HG03103 (cell line): ENCODE measurements at regions not wholly inside any gene's neighbourhood (a gene's known extent, or its start where the extent isn't known, plus 50 kb on each side); places are given as distances from the start of the nearest gene placed in this dataset.
"Not testable (repeated sequence)": the region's sequence is repeated elsewhere in the genome, so short reads cannot be mapped to it uniquely, and the experiment has no call there.

Experiments used
- ATAC-seq: cut with Tn5 transposase; IDR thresholded peaks from one replicate; pipeline ENCODE4 v1.9.1; 2021; ENCODE audit warnings: low read depth; ENCODE audit not compliant: unreplicated experiment

DNA sequence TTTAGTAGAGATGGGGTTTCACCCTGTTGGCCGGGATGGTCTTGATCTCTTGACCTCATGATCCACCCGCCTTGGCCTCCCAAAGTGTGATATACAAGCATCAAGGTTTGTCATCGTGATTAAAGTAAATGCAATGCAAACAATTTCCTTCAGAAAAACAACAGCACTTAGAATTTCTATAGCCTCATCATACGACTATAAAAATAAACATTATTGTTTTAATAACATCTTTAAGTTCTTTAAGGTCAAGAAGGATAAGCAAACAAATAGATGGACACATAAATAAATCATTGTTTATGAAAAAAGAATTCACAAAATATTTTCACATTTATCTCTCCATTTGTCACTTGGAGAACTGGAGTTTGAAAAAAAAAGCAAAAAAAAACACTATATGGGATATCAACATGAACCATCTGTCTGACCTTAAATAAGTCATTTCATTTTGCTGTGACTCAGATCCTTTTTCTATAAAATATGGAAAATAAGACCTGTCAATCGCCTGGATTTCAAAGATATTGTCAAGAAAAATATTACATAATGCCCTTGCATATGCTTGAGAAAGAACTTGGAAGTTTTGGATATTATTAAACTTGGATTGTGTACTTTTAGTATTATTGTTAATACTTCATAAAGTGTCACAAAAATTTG is 642.0 kb upstream of the KCNMB2 start:
- no peak for ATAC-seq

DNA sequence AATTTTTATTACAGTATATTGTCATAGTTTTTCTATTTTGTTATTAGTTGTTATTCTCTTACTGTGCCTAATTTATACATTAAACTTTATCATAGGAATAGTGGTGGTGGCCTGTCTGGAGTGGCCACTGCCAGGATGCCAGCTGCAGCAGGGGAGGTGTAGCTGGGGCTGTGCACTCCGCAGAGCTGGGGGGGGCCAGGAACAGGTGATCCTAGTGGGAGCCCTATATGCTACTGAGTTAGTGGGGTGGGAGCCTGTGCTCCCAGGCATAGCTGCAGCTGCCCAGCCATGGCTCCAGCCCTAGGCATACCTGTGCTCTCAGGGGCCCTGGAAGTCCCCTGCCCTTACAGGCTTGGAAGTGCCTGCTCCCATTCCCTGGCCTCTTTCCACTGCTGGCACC is 638.1 kb upstream of the KCNMB2 start:
- no peak for ATAC-seq

DNA sequence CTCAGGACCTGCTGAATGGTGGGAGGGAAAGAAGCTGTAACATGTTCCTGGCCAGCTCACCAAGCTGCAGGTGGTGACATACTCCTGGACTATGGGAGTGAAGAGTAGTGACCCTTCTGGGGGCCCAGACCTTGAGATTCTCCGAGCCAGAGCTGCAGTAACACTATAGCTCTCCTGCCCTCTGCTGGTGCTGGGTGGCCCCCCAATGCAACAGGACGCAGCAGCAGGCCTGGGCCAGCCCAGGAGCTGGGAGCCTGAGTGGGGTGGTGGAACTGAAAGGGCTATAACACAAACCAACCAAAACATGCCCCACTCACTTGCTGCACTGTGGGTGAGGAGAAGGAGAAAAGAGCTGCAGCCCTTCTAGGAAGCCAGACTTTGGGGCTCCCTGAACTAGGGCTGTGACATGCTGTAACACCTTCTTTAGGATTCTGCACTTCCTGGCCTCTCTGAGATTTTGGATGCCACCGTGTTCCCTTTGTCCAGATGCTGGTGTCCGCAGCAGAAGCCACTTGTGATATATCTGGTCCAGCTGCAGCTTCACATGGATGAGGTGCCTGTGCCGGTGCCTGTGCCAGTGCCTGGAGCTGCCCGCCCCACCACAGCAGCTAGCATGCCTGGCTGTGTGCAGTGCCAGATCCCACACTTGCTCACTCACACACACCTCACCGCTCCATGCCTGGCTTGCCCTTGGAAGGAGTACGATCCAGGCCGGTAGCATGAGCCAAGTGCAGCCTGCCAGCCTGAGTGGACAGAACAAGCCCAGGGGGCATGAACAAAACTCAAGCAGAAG is 636.8 kb upstream of the KCNMB2 start:
- no peak for ATAC-seq

DNA sequence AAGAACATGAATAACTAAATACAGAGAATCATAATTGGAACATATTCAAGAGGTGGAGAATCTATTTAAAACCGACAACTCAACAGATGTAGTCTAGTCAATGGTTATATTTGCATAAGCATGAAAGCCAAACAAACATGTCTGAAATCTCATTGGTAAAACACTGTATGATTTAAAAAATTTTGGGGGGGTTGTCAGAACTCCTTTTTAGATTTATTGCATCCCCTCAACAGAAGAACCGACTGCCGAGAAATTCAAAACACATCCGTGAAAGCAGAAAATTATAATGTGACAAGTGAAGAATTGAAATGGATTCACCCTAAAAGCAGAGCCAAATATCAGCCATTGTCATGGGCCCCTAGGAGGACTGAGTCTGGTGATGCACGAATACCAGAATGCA is 633.4 kb upstream of the KCNMB2 start:
- ATAC-seq: no peak

DNA sequence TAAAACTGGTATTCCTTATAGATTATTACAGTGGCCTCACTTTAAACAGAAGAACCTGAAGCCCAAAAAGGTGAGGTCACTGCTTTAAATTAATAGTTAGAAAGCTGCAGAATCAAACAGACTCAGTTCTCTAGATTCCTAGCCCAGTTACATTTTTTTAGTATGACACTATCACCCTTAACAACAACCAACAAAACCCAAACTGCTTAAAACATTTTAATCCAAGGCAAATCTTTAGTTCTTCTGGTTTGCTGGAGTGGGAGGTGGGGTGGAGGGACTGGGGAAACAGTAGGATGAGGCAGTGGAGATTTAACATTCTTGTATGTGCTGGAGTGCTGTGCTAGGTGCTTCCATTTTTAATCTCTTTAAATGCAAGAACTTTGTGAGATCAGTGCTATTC is 631.6 kb upstream of the KCNMB2 start:
- no peak for ATAC-seq

DNA sequence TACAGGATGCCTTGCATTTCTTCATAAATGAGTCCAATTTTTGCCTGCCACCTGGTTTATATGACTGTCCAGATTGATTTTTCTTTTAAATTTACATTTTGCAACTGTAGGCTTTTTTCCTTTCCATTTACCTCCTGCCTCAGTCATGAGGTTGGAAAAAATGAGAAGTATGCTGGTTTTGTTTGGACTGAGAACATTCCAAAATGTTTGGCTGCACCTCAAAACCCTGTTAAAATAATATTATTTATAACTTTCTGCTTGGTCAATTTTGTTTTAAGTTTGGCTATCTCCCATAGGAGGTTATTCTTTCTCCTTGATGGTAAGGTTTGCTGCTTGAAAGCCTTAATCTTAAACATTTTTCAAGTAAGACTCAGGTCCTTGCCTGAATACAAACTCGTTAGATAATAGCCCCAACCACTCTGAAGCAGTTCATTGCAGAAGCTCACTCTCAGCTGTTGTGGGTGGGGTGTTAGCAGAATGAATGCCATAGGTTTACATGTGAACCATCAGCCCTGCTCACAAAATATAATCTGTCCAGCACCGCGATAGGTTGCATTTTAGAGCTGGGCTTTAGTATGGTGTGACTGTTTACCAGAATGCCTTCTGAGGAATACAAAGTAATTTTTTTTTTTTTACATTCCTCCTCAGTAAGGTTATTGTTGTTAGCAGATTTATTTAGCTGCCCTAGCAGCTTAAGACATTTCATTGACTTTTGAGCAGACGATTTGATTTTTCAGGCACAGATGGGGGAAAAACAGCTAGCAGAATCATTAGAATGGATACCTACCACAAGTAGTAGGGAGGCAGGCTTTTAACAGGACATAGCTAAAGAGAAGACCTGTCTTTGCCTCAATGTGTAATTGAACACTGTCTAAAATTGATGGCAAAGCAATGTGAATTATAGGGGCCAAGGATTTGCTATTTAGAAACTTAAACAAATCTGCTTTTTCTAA is 630.8 kb upstream of the KCNMB2 start:
- no peak for ATAC-seq

DNA sequence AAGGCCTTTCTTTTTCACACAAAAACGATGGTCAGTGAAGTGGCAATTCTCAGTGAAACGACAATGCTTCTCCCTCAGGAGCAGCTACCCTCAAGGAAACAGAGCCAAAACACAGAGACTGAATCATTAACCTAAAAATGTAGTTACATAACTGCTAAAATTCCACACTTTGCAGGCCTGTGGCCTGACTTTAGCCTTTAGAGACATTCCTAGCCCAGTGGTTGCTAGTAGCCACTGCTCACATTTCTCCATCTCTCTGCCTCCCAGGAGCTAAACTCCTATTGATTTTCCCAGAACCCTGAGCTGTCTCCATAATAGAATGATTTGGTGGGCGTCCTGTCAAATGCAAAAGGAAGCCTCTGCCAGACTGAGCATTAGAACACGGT is 630.1 kb upstream of the KCNMB2 start:
- no peak for ATAC-seq

DNA sequence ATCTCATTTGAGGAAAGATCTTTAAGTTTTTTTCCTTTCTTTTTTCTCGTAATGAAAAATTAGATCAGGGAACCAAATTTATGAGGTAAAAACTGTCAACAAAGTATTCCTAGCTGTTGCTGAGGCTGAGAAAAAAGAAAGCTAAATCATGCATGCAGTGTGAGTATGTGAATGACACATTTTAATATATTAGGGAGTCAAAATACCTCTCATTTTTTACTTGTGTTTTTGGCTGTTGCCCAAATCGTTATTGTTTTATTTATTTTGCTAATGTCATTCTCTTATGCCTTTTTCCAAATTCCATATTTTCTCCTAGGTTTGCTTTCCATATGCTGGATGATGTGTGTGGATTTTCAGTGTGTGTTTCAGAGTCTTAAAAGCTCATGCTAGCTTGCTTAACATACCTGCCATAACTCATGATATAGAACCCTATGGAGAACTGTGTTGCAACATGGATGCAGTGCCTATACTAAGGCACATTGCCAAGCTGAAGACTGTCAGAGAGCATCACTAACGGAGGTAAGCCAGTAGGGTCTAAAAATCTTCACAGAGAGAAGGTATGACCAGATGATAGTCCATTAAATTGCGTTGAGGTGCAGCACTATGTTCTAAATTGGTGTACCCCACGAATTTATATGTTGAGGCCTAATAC is 629.5 kb upstream of the KCNMB2 start:
- no peak for ATAC-seq

DNA sequence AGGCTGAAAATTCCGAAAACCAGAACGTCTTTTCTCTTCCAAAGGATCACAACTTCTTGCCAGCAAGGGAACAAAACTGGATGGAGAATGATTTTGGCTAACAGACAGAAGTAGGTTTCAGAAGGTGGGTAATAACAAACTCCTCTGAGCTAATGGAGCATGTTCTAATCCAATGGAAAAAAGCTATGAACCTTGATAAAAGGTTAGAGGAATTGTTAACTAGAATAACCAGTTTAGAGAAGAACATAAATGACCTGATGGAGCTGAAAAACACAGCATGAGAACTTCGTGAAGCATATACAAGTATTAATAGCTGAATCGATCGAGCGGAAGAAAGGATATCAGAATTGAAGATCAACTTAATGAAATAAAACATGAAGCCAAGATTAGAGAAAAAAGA is 626.7 kb upstream of the KCNMB2 start:
- not testable (repeated sequence) for ATAC-seq

DNA sequence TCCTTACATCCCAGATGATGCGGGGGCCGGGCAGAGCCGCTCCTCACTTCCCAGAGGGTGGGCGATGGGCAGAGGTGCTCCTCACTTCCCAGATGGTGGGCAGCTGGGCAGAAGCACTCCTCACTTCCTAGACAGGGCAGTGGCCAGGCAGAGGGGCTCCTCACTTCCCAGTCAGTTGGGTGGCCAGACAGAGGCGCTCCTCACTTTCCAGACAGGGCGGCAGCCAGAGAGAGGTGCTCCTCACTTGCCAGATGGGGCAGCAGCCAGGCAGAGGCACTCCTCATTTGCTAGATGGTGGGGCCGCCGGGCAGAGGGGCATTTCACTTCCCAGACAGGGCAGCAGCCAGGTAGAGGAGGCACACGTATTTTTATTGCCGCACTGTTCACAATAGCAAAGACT is 622.0 kb upstream of the KCNMB2 start:
- no peak for ATAC-seq

DNA sequence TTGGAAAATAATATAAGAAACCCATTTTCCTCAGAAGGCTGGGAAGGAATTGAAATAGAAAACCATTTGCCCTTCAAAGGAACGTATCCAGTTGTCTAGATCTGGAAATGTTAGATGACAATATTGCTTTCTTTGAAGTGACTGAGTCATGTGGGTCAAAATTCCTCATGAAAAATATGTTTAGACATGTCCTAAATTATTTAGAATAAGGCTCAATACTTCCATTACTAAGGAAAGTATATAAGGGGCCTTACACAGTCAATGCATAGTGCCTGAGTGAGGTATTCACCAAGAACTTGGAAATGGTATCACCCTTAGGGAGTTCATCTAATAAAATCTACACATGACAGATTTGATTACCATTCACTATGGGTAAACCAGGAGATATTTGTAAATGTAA is 619.8 kb upstream of the KCNMB2 start:
- no peak for ATAC-seq

DNA sequence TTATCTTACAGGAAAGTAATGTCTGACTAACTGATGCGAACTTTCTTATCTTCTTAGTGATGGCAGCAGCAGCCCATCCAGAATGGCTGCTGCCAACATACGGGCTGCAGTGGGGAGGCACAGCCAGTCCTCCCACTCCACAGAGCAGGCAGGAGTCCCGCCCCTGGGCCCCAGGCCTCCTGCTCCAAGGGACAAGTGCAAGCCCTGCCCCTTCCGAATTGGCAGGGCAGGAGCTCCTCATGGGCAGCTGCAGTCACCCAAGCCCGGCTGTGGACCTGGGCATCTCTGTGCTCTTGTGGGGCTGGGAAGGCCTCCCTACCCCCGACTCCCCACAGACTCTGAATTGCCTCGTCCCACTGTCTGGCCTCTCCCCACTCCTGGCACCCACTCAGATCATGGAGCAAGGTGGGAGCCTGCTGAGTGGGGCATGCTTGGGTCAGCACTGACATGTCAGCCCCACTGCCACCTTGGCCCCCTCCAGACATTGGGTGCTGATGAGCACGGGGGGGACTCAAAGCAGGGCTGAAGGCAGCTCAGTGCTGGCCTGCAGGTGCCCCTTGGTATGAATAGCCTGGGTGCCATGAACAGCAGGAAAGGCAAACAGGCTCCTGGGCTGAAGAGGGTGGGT is 618.9 kb upstream of the KCNMB2 start:
- no peak for ATAC-seq

DNA sequence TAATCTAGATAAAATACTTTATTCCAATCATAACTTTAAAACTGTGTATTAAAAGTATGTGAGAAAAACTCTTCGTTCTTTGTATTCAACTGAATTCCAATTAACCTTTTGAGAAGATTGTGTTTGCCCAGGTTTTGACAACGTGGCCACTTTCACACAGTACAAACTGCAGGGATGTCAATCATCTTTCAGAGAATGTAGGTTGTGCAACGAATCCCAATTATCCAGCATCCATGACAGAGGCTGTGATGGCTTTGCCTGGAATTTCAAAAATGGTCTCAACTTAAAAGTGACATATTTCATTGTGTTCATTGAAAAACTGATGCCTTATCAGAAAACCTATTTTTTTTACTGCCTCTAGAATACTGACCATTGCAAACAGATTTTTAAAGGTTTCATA is 615.1 kb upstream of the KCNMB2 start:
- no peak for ATAC-seq

DNA sequence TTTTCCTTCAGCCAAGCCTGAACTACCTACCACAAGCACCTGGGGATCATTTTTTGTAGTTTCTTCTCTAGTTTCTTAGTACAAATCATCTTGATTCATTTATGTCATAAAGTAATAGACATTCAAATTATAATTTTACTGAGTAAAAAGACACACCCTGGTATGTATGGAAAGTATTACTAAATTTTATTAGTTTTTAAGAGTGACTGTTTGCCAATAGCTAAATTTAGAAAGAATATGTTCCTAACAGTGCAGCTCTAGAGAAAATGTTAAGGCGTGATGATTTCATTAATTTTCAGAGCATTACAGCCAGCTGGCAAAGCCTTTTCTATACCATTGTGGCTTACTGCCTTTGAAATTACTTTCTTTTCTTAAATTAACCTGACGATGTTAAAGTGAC is 612.0 kb upstream of the KCNMB2 start:
- no peak for ATAC-seq

DNA sequence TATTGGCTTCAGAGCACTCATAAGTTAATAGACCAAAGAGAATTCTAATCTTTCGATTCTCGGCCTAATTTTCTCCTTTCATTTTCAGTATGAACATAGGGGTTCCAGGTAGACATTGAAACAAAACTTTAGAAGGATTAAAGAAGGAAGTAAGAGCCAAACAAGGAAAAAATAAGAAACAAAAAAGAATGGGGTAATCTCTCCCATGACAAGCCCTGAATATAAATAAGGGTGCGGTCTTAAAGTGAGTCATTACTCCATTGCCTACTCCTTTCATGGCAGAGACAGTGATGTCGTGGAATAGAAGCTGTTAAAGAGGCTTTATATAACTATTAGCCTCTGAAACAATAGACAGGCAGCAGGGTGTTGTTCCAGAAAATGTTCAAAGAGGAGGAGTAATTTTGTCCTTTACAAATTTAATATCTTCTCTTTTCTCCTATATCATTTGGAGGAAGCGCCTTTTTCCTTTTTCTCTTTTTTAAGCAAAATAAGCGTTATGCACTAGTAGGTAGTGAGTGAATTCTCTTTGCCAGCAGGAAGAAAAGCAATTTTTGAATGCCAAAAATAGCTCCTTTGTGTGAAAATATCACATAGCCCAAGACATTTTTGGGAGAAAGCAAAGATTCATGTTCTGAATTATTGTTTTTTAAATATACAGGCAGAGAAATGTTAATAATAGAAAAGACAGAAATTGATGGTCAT is 607.9 kb upstream of the KCNMB2 start:
- ATAC-seq: peak; percentile 72

DNA sequence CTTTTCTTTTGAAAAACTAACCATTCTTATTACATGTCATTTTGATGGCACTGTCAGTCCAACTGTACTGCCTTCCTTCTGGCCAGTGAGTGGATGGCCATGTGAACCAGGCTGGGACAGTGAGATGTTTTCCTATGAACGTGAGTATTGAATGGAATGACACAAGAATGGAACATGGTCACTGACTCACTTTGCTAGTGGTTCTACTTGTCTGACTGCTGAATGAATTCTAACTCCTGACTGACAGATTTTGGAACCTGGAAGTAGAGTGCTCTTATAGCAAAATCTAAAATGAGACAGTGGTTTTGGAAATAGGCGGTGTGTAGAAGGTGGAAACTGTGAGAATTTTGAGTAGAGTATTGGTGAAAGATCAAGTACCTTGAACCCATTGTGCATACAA is 606.9 kb upstream of the KCNMB2 start:
- no peak for ATAC-seq

DNA sequence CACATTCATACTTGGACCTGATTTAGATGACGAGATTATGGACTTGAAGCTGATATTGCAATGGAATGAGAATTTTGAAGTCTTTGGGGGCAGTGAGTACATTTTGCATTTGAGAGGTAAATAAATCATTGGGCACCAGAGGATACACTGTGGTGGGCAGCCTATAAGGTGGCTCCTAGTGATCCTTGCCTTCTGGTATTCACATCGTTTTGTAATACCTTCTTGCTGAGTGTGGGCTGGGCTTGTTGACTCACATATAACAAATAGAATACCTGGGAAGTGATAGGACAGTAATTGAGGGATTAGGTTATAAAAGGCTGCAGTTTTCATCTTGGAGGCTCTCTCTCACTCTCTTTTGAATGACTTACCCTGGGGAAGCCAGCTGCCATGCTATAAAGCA is 605.5 kb upstream of the KCNMB2 start:
- ATAC-seq: no peak

DNA sequence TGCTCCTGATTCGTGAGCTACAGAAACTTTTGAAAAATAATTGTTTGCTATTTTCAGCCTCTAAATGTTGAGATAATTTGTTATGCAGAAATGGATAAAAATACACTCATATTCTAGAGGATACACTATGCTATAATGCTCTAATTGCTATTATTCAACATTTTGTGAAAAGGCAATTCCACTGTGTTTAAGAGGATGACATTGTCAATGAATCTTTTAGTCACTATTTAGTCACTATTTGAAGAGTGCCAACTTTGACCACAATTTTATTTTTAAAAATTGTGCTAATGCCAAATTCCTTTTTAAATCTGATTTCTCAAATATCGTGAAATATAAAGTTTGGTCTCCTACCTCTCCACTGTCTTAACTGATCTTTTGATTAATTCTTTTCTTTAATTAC is 604.9 kb upstream of the KCNMB2 start:
- no peak for ATAC-seq

DNA sequence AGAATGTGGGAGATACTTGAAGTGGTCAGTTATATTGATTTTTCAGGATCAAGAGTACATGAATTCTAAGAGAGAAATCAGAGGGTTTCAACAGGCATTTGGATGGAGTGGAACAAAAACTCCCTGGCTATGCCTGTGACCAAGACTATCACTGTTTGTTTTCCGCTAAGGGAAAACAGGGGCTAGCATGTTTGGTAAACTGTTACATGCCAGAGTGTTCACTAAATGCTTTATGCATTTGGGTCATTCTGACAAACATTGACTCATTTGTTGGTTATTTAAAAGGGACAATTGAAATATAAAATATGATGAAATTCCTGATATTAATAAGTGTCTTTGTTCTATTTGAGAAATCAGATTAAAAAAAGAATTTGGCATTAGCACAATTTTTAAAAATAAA is 603.9 kb upstream of the KCNMB2 start:
- no peak for ATAC-seq
